GM12878 (cell line): ENCODE measurements at regions not wholly inside any gene's neighbourhood (a gene's known extent, or its start where the extent isn't known, plus 50 kb on each side); places are given as distances from the start of the nearest gene placed in this dataset.

Source experiments
- BCLAF1 ChIP-seq: fragments of 450-650 bp; IDR thresholded peaks from 2 replicates; pipeline ENCODE4 v1.6.1; 2017; ENCODE audit warnings: antibody characterized with exemption, mild to moderate bottlenecking, moderate library complexity
- CREB1 ChIP-seq: IDR thresholded peaks from 2 replicates; pipeline ENCODE4 v1.6.1; 2012; ENCODE audit warnings: low read depth, mild to moderate bottlenecking, inconsistent platforms
- CTCF ChIP-seq, 3 experiments: IDR thresholded peaks in 2 of 3; conservative IDR thresholded peaks in 1 of 3; 2 replicates each; pipeline ENCODE4 v1.5.1; 2011; ENCODE audit warnings: low read depth in 3 of 3, low read length in 3 of 3, mild to moderate bottlenecking in 3 of 3, control low read depth in 2 of 3, moderate library complexity in 2 of 3, inconsistent platforms in 1 of 3, mixed read lengths in 1 of 3; ENCODE audit not compliant: control insufficient read depth in 2 of 3, insufficient read depth in 1 of 3; ENCODE audit errors: extremely low read depth in 1 of 3
- EZH2 ChIP-seq: IDR thresholded peaks from 2 replicates; pipeline ENCODE4 v1.6.1; 2012; ENCODE audit warnings: low read depth, mild to moderate bottlenecking, control low read depth, inconsistent platforms, low read length, borderline replicate concordance; ENCODE audit not compliant: control insufficient read depth
- GABPA ChIP-seq: IDR thresholded peaks from 2 replicates; pipeline ENCODE4 v1.6.1; 2014; ENCODE audit warnings: antibody characterized with exemption, low read depth, mild to moderate bottlenecking, inconsistent platforms
- PML ChIP-seq: IDR thresholded peaks from 2 replicates; pipeline ENCODE4 v1.6.1; 2012; ENCODE audit warnings: low read length, inconsistent platforms
- POLR2A ChIP-seq: IDR thresholded peaks from 2 replicates; pipeline ENCODE4 v1.6.1; 2011; ENCODE audit warnings: low read depth, mild to moderate bottlenecking, low read length
- POLR2AphosphoS2 ChIP-seq: IDR thresholded peaks from 2 replicates; pipeline ENCODE4 v1.6.1; 2011; ENCODE audit warnings: low read depth, mild to moderate bottlenecking, low read length, improper control_type of control experiment, moderate library complexity

- TF ChIP-seq POLR2A, result no peak
- no peak for TF ChIP-seq EZH2
- TF ChIP-seq POLR2AphosphoS2, result no peak
- TF ChIP-seq GABPA, result no peak
- TF ChIP-seq BCLAF1, result no peak
- no peak for TF ChIP-seq CTCF (IDR thresholded peaks at IDR 0.05 in 2 of 3, conservative IDR thresholded peaks at IDR 0.05 in 1 of 3; ENCODE audit: control insufficient read depth in 2 of 3, extremely low read depth in 1 of 3, insufficient read depth in 1 of 3, low read depth in 3 of 3, low read length in 3 of 3)
- TF ChIP-seq CREB1, result no peak
- no peak for TF ChIP-seq PML
These were observed 221.9 kb upstream of the SLC10A2 start for GRCh38 chr13:103288114-103288513.
